ENCODE measurements at regions not wholly inside any gene's neighbourhood (a gene's known extent, or its start where the extent isn't known, plus 50 kb on each side); places are given as distances from the start of the nearest gene placed in this dataset.

GRCh38 chr2:128646091-128646490 lies 327.4 kb upstream of the HS6ST1 start:
- Histone ChIP-seq H2AFZ (no peak overlapping the region), H3K4me2 (ENCODE audit: low read length) (no peak overlapping the region), H3K4me3 (ENCODE audit: low read depth, low read length) (no peak overlapping the region), H3K9ac (no peak overlapping the region), H3K36me3 (ENCODE audit: control insufficient read depth, insufficient read depth, low read length) (no peaks in the 10 kb centered on the region), H3K79me2 (no peaks in the 10 kb centered on the region), H3K4me1 (no peaks in the 10 kb centered on the region), H3K27ac (no peak overlapping the region), H3K9me3 (ENCODE audit: control insufficient read depth, low read length) (no peaks in the 10 kb centered on the region), H3K27me3 (ENCODE audit: control insufficient read depth, insufficient read depth, low read length) (no peaks in the 10 kb centered on the region)
- TF ChIP-seq, protein P1, sequence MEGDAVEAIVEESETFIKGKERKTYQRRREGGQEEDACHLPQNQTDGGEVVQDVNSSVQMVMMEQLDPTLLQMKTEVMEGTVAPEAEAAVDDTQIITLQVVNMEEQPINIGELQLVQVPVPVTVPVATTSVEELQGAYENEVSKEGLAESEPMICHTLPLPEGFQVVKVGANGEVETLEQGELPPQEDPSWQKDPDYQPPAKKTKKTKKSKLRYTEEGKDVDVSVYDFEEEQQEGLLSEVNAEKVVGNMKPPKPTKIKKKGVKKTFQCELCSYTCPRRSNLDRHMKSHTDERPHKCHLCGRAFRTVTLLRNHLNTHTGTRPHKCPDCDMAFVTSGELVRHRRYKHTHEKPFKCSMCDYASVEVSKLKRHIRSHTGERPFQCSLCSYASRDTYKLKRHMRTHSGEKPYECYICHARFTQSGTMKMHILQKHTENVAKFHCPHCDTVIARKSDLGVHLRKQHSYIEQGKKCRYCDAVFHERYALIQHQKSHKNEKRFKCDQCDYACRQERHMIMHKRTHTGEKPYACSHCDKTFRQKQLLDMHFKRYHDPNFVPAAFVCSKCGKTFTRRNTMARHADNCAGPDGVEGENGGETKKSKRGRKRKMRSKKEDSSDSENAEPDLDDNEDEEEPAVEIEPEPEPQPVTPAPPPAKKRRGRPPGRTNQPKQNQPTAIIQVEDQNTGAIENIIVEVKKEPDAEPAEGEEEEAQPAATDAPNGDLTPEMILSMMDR (IDR thresholded peaks at IDR 0.05): no peak

DNA sequence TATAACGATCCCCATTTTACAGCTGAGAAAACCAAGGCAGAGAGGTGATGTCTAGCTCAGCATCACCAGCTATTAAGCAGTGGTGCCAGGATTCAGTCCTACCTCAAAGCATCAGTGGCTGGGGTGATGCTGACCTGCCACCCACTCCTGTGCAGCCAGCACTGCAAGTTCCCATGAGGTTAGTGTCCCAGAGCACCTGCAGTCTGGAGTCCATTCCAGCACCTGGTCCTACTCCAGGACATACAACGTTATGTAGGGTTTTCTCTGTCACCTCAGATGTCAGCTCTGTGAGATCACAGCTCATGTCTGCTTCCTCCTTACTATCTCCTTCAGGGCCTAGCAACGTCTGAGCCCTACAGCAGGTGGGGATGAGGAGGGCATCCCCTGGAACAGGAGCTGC lies 328.0 kb upstream of the HS6ST1 start:
- Histone ChIP-seq H3K4me2 (ENCODE audit: low read length) (no peak overlapping the region), H3K36me3 (ENCODE audit: control insufficient read depth, insufficient read depth, low read length) (no peaks in the 10 kb centered on the region), H3K4me3 (ENCODE audit: low read depth, low read length) (no peak overlapping the region), H3K9ac (no peak overlapping the region), H3K4me1 (no peaks in the 10 kb centered on the region), H3K9me3 (ENCODE audit: control insufficient read depth, low read length) (no peaks in the 10 kb centered on the region), H3K79me2 (no peaks in the 10 kb centered on the region), H3K27ac (no peak overlapping the region), H2AFZ (no peak overlapping the region), H3K27me3 (ENCODE audit: control insufficient read depth, insufficient read depth, low read length) (no peaks in the 10 kb centered on the region)
- TF ChIP-seq, protein P1 (IDR thresholded peaks at IDR 0.05): no peak

DNA sequence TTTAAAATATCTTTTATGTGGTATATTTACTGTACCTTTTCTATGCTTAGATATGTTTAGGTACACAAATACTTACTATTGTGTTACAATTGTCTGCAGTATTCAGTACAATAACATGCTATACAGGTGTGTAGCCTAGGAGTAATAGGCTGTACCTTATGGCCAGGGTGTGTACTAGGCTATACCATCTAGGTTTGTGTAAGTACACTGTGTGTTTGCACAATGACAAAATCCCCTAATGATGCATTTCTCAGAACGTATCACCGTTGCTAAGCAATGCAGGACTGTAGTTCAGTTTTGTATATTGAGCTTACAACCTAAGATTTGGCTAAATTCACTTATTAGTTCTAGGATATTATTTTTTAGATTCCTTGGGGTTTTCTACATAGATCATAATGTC lies 332.3 kb upstream of the HS6ST1 start:
- H3K79me2 ChIP-seq: no peaks in the 10 kb centered on the region
- no peaks in the 10 kb centered on the region for H3K9me3 ChIP-seq (ENCODE audit: control insufficient read depth, low read length)
- H3K4me1 ChIP-seq: no peaks in the 10 kb centered on the region
- no peak overlapping the region for H3K9ac ChIP-seq
- H3K36me3 ChIP-seq (ENCODE audit: control insufficient read depth, insufficient read depth, low read length): no peaks in the 10 kb centered on the region
- no peak overlapping the region for H3K27ac ChIP-seq
- TF ChIP-seq, protein P1 (IDR thresholded peaks at IDR 0.05): no peak
- no peak overlapping the region for H3K4me3 ChIP-seq (ENCODE audit: low read depth, low read length)
- H2AFZ ChIP-seq: no peak overlapping the region
- H3K4me2 ChIP-seq (ENCODE audit: low read length): no peak overlapping the region
- no peaks in the 10 kb centered on the region for H3K27me3 ChIP-seq (ENCODE audit: control insufficient read depth, insufficient read depth, low read length)

- Histone ChIP-seq H3K79me2 (no peaks in the 10 kb centered on the region), H3K27me3 (ENCODE audit: control insufficient read depth, insufficient read depth, low read length) (no peaks in the 10 kb centered on the region), H3K9ac (no peak overlapping the region), H3K4me3 (ENCODE audit: low read depth, low read length) (no peak overlapping the region), H3K36me3 (ENCODE audit: control insufficient read depth, insufficient read depth, low read length) (no peaks in the 10 kb centered on the region), H3K4me1 (no peaks in the 10 kb centered on the region), H3K9me3 (ENCODE audit: control insufficient read depth, low read length) (no peaks in the 10 kb centered on the region), H3K4me2 (ENCODE audit: low read length) (no peak overlapping the region), H2AFZ (no peak overlapping the region), H3K27ac (no peak overlapping the region)
- TF ChIP-seq, protein P1 (IDR thresholded peaks at IDR 0.05): no peak
Observed at GRCh38 chr2:128654408-128654807, 335.7 kb upstream of the HS6ST1 start.

- Histone ChIP-seq H3K36me3 (ENCODE audit: control insufficient read depth, insufficient read depth, low read length) (no peaks in the 10 kb centered on the region), H3K4me2 (ENCODE audit: low read length) (no peak overlapping the region), H3K9me3 (ENCODE audit: control insufficient read depth, low read length) (no peaks in the 10 kb centered on the region), H3K4me3 (ENCODE audit: low read depth, low read length) (no peak overlapping the region), H3K9ac (no peak overlapping the region), H3K27ac (no peak overlapping the region), H2AFZ (no peak overlapping the region), H3K4me1 (no peaks in the 10 kb centered on the region), H3K27me3 (ENCODE audit: control insufficient read depth, insufficient read depth, low read length) (no peaks in the 10 kb centered on the region), H3K79me2 (no peaks in the 10 kb centered on the region)
- TF ChIP-seq, protein P1 (IDR thresholded peaks at IDR 0.05): no peak
Observed at GRCh38 chr2:128660836-128661235, 342.2 kb upstream of the HS6ST1 start.

All from parathyroid adenoma (tissue), 2 donors.